H9 (cell line): ENCODE measurements at regions not wholly inside any gene's neighbourhood (a gene's known extent, or its start where the extent isn't known, plus 50 kb on each side); places are given as distances from the start of the nearest gene placed in this dataset.

Source experiments
- DNase-seq: peaks from one replicate; pipeline ENCODE4 v3.0.0-alpha.2; 2017
- H2AFZ ChIP-seq: one replicate; pipeline ENCODE4 v1.6.1; 2013; ENCODE audit warnings: mild to moderate bottlenecking, low read length, control low read depth, moderate library complexity
- H2AK5ac ChIP-seq: 2 replicates; pipeline ENCODE4 v1.6.1; 2013; ENCODE audit warnings: low read length, control low read depth, mixed read lengths; ENCODE audit not compliant: insufficient read length
- H2BK120ac ChIP-seq: one replicate; pipeline ENCODE4 v1.6.1; 2013; ENCODE audit warnings: low read depth, mild to moderate bottlenecking, low read length, control low read depth, inconsistent platforms; ENCODE audit not compliant: poor library complexity, severe bottlenecking
- H2BK12ac ChIP-seq: 2 replicates; pipeline ENCODE4 v1.6.1; 2013; ENCODE audit warnings: low read length, control low read depth, mixed read lengths, low read depth; ENCODE audit not compliant: insufficient read length
- H2BK15ac ChIP-seq: 2 replicates; pipeline ENCODE4 v1.6.1; 2013; ENCODE audit warnings: low read depth, low read length, control low read depth
- H2BK20ac ChIP-seq: one replicate; pipeline ENCODE4 v1.6.1; 2013; ENCODE audit warnings: low read depth, mild to moderate bottlenecking, low read length, control low read depth, inconsistent platforms; ENCODE audit not compliant: poor library complexity, severe bottlenecking
- H2BK5ac ChIP-seq: 2 replicates; pipeline ENCODE4 v1.6.1; 2013; ENCODE audit warnings: low read length, control low read depth, mixed read lengths; ENCODE audit not compliant: insufficient read length
- H3K14ac ChIP-seq: 2 replicates; pipeline ENCODE4 v1.6.1; 2013; ENCODE audit warnings: low read length, control low read depth; ENCODE audit not compliant: insufficient read depth
- H3K18ac ChIP-seq: 2 replicates; pipeline ENCODE4 v1.6.1; 2013; ENCODE audit warnings: low read depth, mild to moderate bottlenecking, mixed read lengths, low read length, control low read depth; ENCODE audit not compliant: insufficient read length
- H3K23ac ChIP-seq: 2 replicates; pipeline ENCODE4 v1.6.1; 2013; ENCODE audit warnings: low read length, control low read depth, mixed read lengths, low read depth; ENCODE audit not compliant: insufficient read length
- H3K23me2 ChIP-seq: 2 replicates; pipeline ENCODE4 v1.6.1; 2013; ENCODE audit warnings: low read depth, mild to moderate bottlenecking, mixed read lengths, low read length, control low read depth; ENCODE audit not compliant: insufficient read length, poor library complexity, severe bottlenecking
- H3K27ac ChIP-seq: 2 replicates; pipeline ENCODE4 v1.5.1; 2013; ENCODE audit warnings: low read length, control low read depth, mixed read lengths, low read depth; ENCODE audit not compliant: insufficient read length
- H3K27me3 ChIP-seq: 2 replicates; pipeline ENCODE4 v1.6.1; 2013; ENCODE audit warnings: low read length, control low read depth, inconsistent platforms; ENCODE audit not compliant: insufficient read depth
- H3K4ac ChIP-seq: 2 replicates; pipeline ENCODE4 v1.6.1; 2013; ENCODE audit warnings: low read depth, mild to moderate bottlenecking, control low read depth, inconsistent platforms, low read length, moderate library complexity
- H3K4me1 ChIP-seq: 2 replicates; pipeline ENCODE4 v1.6.1; 2013; ENCODE audit warnings: low read length, control low read depth, inconsistent platforms; ENCODE audit not compliant: insufficient read depth
- H3K4me2 ChIP-seq: 2 replicates; pipeline ENCODE4 v1.6.1; 2013; ENCODE audit warnings: low read length, control low read depth, mixed read lengths; ENCODE audit not compliant: insufficient read length, insufficient read depth
- H3K56ac ChIP-seq: 2 replicates; pipeline ENCODE4 v1.6.1; 2013; ENCODE audit warnings: low read depth, mild to moderate bottlenecking, mixed read lengths, low read length, control low read depth; ENCODE audit not compliant: insufficient read length
- H3K79me1 ChIP-seq: 2 replicates; pipeline ENCODE4 v1.6.1; 2013; ENCODE audit warnings: low read depth, mild to moderate bottlenecking, moderate library complexity, low read length, control low read depth, inconsistent platforms; ENCODE audit not compliant: insufficient read depth, poor library complexity, severe bottlenecking
- H3K79me2 ChIP-seq: 2 replicates; pipeline ENCODE4 v1.6.1; 2013; ENCODE audit warnings: low read length, control low read depth, inconsistent platforms; ENCODE audit not compliant: insufficient read depth
- H3K9ac ChIP-seq: 2 replicates; pipeline ENCODE4 v1.6.1; 2013; ENCODE audit warnings: low read length, control low read depth, mixed read lengths; ENCODE audit not compliant: insufficient read length; ENCODE audit errors: extremely low read depth
- H3K9me3 ChIP-seq: one replicate; pipeline ENCODE4 v1.6.1; 2013; ENCODE audit warnings: low read depth, low read length, inconsistent platforms; ENCODE audit not compliant: control insufficient read depth
- H3T11ph ChIP-seq: one replicate; pipeline ENCODE4 v1.6.1; 2013; ENCODE audit warnings: mild to moderate bottlenecking, low read length, control low read depth, inconsistent platforms
- H4K20me1 ChIP-seq: one replicate; pipeline ENCODE4 v1.6.1; 2013; ENCODE audit not compliant: control insufficient read depth, insufficient read length, insufficient read depth
- H4K5ac ChIP-seq: 2 replicates; pipeline ENCODE4 v1.6.1; 2013; ENCODE audit warnings: low read depth, mild to moderate bottlenecking, mixed read lengths, low read length, control low read depth; ENCODE audit not compliant: insufficient read length
- H4K8ac ChIP-seq: replicated peaks from 2 replicates; pipeline ENCODE4 v1.6.1; 2013; ENCODE audit warnings: low read length, control low read depth, mixed read lengths, low read depth; ENCODE audit not compliant: insufficient read length
- H4K91ac ChIP-seq: 2 replicates; pipeline ENCODE4 v1.6.1; 2013; ENCODE audit warnings: low read depth, mild to moderate bottlenecking, moderate library complexity, mixed read lengths, low read length, control low read depth; ENCODE audit not compliant: insufficient read length
- H3K27ac Mint-ChIP-seq, 3 experiments: 2 replicates in 2 of 3; 3 replicates in 1 of 3; pipeline ENCODE4 v1.8.0; 2020 to 2021; ENCODE audit warnings: mixed read lengths in 3 of 3, mild to moderate bottlenecking in 1 of 3, moderate library complexity in 1 of 3
- H3K27me3 Mint-ChIP-seq: 2 replicates; pipeline ENCODE4 v1.8.0; 2021; ENCODE audit warnings: low read depth, mild to moderate bottlenecking, moderate library complexity, mixed read lengths
- H3K36me3 Mint-ChIP-seq, 3 experiments: 2 replicates in 2 of 3; 3 replicates in 1 of 3; pipeline ENCODE4 v1.8.0; 2020 to 2021; ENCODE audit warnings: low read depth in 3 of 3, mixed read lengths in 3 of 3; ENCODE audit not compliant: insufficient read depth in 1 of 3
- H3K4me1 Mint-ChIP-seq, 2 experiments: 2 replicates each; pipeline ENCODE4 v1.8.0; 2020; ENCODE audit warnings: mixed read lengths in 2 of 2
- H3K4me3 Mint-ChIP-seq, 2 experiments: 2 replicates in 1 of 2; 3 replicates in 1 of 2; pipeline ENCODE4 v1.8.0; 2020 to 2021; ENCODE audit warnings: mild to moderate bottlenecking in 2 of 2, mixed read lengths in 2 of 2, moderate library complexity in 1 of 2
- H3K9me3 Mint-ChIP-seq, 2 experiments: 2 replicates in 1 of 2; 3 replicates in 1 of 2; pipeline ENCODE4 v1.8.0; 2020; ENCODE audit warnings: mild to moderate bottlenecking in 2 of 2, mixed read lengths in 2 of 2, moderate library complexity in 1 of 2
- CTCF ChIP-seq: fragments of 200-600 bp; sonication (generic); conservative IDR thresholded peaks from 3 replicates; pipeline ENCODE4 v1.8.0; 2021; ENCODE audit warnings: antibody characterized with exemption, mild to moderate bottlenecking
- WGBS: extraction: QIAGEN DNeasy Blood & Tissue Kit; methylation state at CpG from one replicate; pipeline ENCODE4 v1.1.7; 2013; ENCODE audit warnings: missing lambda C conversion rate, low lambda C conversion rate, mixed read lengths; ENCODE audit not compliant: insufficient read length; ENCODE audit errors: extremely low coverage; 5-methylcytosine and 5-hydroxymethylcytosine counted together

- H2BK20ac ChIP-seq: no peak overlapping the region
- no peak overlapping the region for H3T11ph ChIP-seq
- no peak overlapping the region for H3K23ac ChIP-seq
- H3K14ac ChIP-seq: no peak overlapping the region; the same call in 1 of the 2 replicates
- no CpG with 5 or more reads among the region's 5 CpGs for WGBS
- H2BK12ac ChIP-seq: no peak overlapping the region
- no peak overlapping the region for H4K5ac ChIP-seq
- peaks cover 41 to 77% (median 63%) of the 10 kb centered on the region in 3 experiments for H3K36me3 Mint-ChIP-seq
- no peak overlapping the region for H3K4me3 Mint-ChIP-seq
- no peak overlapping the region for H3K4ac ChIP-seq
- H3K4me1 Mint-ChIP-seq: no peaks in the 10 kb centered on the region
- H2BK15ac ChIP-seq: no peak overlapping the region
- H3K27ac ChIP-seq: no peak overlapping the region
- no peak overlapping the region for H4K91ac ChIP-seq
- H3K23me2 ChIP-seq: no peaks in the 10 kb centered on the region
- H3K18ac ChIP-seq: no peak overlapping the region
- H2BK120ac ChIP-seq: no peak overlapping the region
- H4K20me1 ChIP-seq: no peaks in the 10 kb centered on the region
- no peak overlapping the region for H3K56ac ChIP-seq
- no peak overlapping the region for H3K4me2 ChIP-seq
- H3K27me3 Mint-ChIP-seq: no peaks in the 10 kb centered on the region
- TF ChIP-seq CTCF: no peak
- no peak overlapping the region for H3K9ac ChIP-seq
- H3K79me2 ChIP-seq: no peaks in the 10 kb centered on the region
- no peaks in the 10 kb centered on the region for H3K9me3 ChIP-seq
- no peak overlapping the region for H2BK5ac ChIP-seq
- H3K9me3 Mint-ChIP-seq: peaks cover 41 to 42% of the 10 kb centered on the region in 2 experiments
- H2AFZ ChIP-seq: no peak overlapping the region
- H3K79me1 ChIP-seq: no peaks in the 10 kb centered on the region
- H4K8ac ChIP-seq: no peak overlapping the region
- no peak for DNase-seq
- H2AK5ac ChIP-seq: no peak overlapping the region
- H3K27me3 ChIP-seq: no peaks in the 10 kb centered on the region
- H3K27ac Mint-ChIP-seq: no peak overlapping the region
- no peaks in the 10 kb centered on the region for H3K4me1 ChIP-seq
These were observed 60.9 kb upstream of the CLCN4 start for GRCh38 chrX:10095698-10096432.
